KMS-11 (cell line): ENCODE measurements at regions not wholly inside any gene's neighbourhood (a gene's known extent, or its start where the extent isn't known, plus 50 kb on each side); places are given as distances from the start of the nearest gene placed in this dataset.

ENCODE experiments used
- H2AFZ ChIP-seq: fragments of 200-600 bp; sonication (generic); 2 replicates; pipeline ENCODE4 v1.6.1; 2016; ENCODE audit warnings: antibody characterized with exemption, mixed run types, low read depth
- H3K27ac ChIP-seq: fragments of 200-600 bp; sonication (generic); 2 replicates; pipeline ENCODE4 v1.6.1; 2016; ENCODE audit warnings: mild to moderate bottlenecking, mixed run types
- H3K27me3 ChIP-seq: fragments of 200-600 bp; sonication (generic); 2 replicates; pipeline ENCODE4 v1.6.1; 2017; ENCODE audit warnings: mild to moderate bottlenecking, low read depth, mixed run types, moderate library complexity; ENCODE audit not compliant: insufficient read depth
- H3K36me3 ChIP-seq: fragments of 200-600 bp; sonication (generic); 2 replicates; pipeline ENCODE4 v1.6.1; 2017; ENCODE audit warnings: mild to moderate bottlenecking, mixed run types; ENCODE audit not compliant: insufficient read depth
- H3K4me1 ChIP-seq: fragments of 200-600 bp; sonication (generic); 2 replicates; pipeline ENCODE4 v1.6.1; 2016; ENCODE audit warnings: mild to moderate bottlenecking, low read depth, mixed run types; ENCODE audit not compliant: poor library complexity, severe bottlenecking
- H3K4me2 ChIP-seq: fragments of 200-600 bp; sonication (generic); 2 replicates; pipeline ENCODE4 v1.7.0; 2016; ENCODE audit warnings: mild to moderate bottlenecking, mixed run types
- H3K4me3 ChIP-seq: fragments of 200-600 bp; sonication (generic); IDR thresholded peaks from 2 replicates; pipeline ENCODE4 v1.6.1; 2017; ENCODE audit warnings: low read depth, low read length, mixed read lengths; ENCODE audit not compliant: insufficient read depth
- H3K79me2 ChIP-seq: fragments of 200-600 bp; sonication (generic); 2 replicates; pipeline ENCODE4 v1.6.1; 2016; ENCODE audit warnings: low read depth, mixed run types; ENCODE audit not compliant: insufficient read depth
- H3K9ac ChIP-seq: fragments of 200-600 bp; sonication (generic); 2 replicates; pipeline ENCODE4 v1.6.1; 2016; ENCODE audit warnings: mild to moderate bottlenecking, mixed run types
- H4K20me1 ChIP-seq: fragments of 200-600 bp; sonication (generic); 2 replicates; pipeline ENCODE4 v1.6.1; 2016; ENCODE audit warnings: mild to moderate bottlenecking, mixed run types; ENCODE audit not compliant: insufficient read depth
- TF ChIP-seq, protein P1 (sequence below): fragments of 200-600 bp; sonication (generic); conservative IDR thresholded peaks from 2 replicates; pipeline ENCODE4 v1.6.1; 2017; ENCODE audit warnings: low read depth, mild to moderate bottlenecking, antibody characterized with exemption, low read length, moderate library complexity, mixed read lengths

DNA sequence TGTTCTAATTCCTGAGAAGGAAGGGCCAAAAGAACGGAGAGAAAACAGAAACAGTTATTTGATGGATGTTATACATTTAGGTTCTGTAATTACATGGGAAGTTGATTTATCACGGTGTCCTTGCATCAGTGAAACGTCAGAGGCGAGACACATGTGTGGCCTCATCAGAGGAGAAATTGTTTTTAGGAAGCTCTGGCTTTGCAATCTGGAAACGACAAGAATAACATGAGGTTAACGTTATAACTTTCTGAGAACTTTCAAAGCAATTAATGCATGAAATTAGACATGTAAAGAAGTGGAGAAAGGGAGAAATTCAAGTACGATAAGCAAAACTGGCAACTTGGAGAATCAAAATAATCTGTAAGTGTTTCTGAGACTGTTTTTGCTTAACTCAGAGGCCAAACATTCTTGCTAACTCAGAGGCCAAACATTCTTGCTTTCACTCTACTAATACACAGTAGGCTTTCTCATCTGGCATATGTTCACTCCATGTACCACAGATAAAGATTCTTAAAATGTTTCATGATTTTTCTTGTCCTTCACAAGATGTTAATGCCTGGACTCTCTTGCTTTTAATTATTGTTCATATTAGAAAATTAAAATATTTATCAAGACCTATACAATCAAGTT is 933.0 kb downstream of the TLE4 start:
- no peaks in the 10 kb centered on the region for H4K20me1 ChIP-seq
- H3K4me1 ChIP-seq, result no peaks in the 10 kb centered on the region
- H3K79me2 ChIP-seq, result no peaks in the 10 kb centered on the region
- H2AFZ ChIP-seq, result no peak overlapping the region
- no peak overlapping the region for H3K9ac ChIP-seq
- H3K27ac ChIP-seq, result no peak overlapping the region
- no peak overlapping the region for H3K4me2 ChIP-seq
- H3K36me3 ChIP-seq, result no peaks in the 10 kb centered on the region
- H3K27me3 ChIP-seq, result no peaks in the 10 kb centered on the region
- no peak overlapping the region for H3K4me3 ChIP-seq
- TF ChIP-seq, protein P1, sequence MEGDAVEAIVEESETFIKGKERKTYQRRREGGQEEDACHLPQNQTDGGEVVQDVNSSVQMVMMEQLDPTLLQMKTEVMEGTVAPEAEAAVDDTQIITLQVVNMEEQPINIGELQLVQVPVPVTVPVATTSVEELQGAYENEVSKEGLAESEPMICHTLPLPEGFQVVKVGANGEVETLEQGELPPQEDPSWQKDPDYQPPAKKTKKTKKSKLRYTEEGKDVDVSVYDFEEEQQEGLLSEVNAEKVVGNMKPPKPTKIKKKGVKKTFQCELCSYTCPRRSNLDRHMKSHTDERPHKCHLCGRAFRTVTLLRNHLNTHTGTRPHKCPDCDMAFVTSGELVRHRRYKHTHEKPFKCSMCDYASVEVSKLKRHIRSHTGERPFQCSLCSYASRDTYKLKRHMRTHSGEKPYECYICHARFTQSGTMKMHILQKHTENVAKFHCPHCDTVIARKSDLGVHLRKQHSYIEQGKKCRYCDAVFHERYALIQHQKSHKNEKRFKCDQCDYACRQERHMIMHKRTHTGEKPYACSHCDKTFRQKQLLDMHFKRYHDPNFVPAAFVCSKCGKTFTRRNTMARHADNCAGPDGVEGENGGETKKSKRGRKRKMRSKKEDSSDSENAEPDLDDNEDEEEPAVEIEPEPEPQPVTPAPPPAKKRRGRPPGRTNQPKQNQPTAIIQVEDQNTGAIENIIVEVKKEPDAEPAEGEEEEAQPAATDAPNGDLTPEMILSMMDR, result no peak

DNA sequence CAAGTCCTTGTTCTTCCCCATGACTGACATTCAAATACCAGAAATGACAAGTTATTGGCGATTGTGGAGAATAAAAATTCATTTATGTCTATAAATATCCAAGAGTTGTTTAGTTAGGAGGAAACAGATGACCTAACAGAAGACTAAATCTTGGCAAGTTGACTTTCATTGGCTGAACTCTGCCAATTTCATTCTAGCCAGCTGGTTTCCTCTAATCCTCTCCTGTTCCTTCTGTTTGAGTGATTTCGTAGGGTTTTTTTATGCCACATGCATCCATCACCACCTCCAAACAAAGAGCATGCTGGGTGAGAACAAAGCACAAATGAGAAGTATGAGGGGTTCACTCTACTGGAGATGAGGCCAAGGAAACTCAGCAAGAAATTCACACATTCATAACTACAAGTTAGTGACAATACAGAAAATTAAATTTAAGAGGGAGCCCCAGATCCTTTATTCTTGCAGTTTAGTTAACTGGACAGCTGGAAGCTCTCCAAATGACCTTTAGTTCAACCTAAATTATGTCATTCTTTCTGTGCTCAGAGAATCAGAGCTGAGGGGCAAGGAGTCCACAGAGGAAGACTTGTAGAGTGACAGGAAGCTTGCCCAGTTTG is 932.0 kb downstream of the TLE4 start:
- Histone ChIP-seq H3K4me3 (no peak overlapping the region), H3K27me3 (no peaks in the 10 kb centered on the region), H3K4me2 (no peak overlapping the region), H3K79me2 (no peaks in the 10 kb centered on the region), H4K20me1 (no peaks in the 10 kb centered on the region), H2AFZ (no peak overlapping the region), H3K9ac (no peak overlapping the region), H3K36me3 (no peaks in the 10 kb centered on the region), H3K27ac (no peak overlapping the region), H3K4me1 (no peaks in the 10 kb centered on the region)
- TF ChIP-seq, protein P1, result no peak

DNA sequence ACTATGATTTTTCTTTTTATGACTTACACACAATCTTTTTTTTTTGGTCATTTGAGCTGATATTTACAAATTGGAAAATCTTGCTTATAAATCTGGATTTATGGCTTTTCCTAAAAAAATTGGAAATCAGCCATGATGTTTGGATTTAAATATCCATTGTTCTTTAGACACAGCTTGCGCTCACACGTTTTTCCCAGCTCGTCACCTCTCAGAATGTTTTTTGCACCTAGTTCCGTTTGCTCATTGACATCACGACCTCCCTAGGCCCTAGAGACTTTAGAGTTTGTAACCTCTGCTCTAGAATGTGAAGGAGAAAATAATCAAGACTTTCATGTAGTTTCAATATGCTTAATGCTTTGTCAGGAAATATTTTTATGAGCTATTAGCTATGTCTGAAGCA is 930.5 kb downstream of the TLE4 start:
- Histone ChIP-seq H3K9ac (no peak overlapping the region), H2AFZ (no peak overlapping the region), H4K20me1 (no peaks in the 10 kb centered on the region), H3K36me3 (no peaks in the 10 kb centered on the region), H3K27me3 (no peaks in the 10 kb centered on the region), H3K4me1 (no peaks in the 10 kb centered on the region), H3K27ac (no peak overlapping the region), H3K4me3 (no peak overlapping the region), H3K79me2 (no peaks in the 10 kb centered on the region), H3K4me2 (no peak overlapping the region)
- TF ChIP-seq, protein P1, result no peak

DNA sequence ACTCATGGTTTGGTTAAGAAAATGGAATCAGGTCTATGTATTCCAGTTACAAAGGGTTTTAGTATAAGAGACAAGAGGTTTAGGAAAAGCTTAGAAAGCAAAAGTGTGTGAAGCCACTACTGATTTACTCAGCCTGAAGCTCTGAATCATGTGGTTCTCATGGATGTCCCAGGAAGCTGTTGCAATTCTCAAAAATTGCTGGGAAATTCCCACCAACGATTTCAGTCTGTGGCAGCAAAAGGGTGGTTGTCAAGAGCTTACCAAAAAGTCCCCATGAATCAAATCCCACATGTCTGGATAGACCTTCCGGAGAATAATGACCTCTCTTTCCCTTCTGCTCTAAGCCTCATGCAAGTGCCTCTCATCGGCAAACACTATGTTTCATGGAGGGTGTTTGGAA is 929.9 kb downstream of the TLE4 start:
- H3K27ac ChIP-seq, result no peak overlapping the region
- TF ChIP-seq, protein P1, result no peak
- no peaks in the 10 kb centered on the region for H3K36me3 ChIP-seq

More for the DNA sequence above, 929.9 kb downstream of the TLE4 start:
- no peak overlapping the region for H2AFZ ChIP-seq
- no peak overlapping the region for H3K9ac ChIP-seq
- no peak overlapping the region for H3K4me2 ChIP-seq
- H3K4me1 ChIP-seq, result no peaks in the 10 kb centered on the region
- no peak overlapping the region for H3K4me3 ChIP-seq
- H3K79me2 ChIP-seq, result no peaks in the 10 kb centered on the region
- no peaks in the 10 kb centered on the region for H3K27me3 ChIP-seq
- H4K20me1 ChIP-seq, result no peaks in the 10 kb centered on the region
